Ramos (cell line): ENCODE measurements at regions not wholly inside any gene's neighbourhood (a gene's known extent, or its start where the extent isn't known, plus 50 kb on each side); places are given as distances from the start of the nearest gene placed in this dataset.

Experiments
- in situ Hi-C: fragments of 300-500 bp; cut with MboI; formaldehyde crosslinking; loops from one replicate; pipeline ENCODE4 v1.14.3; 2022; ENCODE audit warnings: low sequenced_read_pairs; ENCODE audit not compliant: unreplicated experiment

DNA sequence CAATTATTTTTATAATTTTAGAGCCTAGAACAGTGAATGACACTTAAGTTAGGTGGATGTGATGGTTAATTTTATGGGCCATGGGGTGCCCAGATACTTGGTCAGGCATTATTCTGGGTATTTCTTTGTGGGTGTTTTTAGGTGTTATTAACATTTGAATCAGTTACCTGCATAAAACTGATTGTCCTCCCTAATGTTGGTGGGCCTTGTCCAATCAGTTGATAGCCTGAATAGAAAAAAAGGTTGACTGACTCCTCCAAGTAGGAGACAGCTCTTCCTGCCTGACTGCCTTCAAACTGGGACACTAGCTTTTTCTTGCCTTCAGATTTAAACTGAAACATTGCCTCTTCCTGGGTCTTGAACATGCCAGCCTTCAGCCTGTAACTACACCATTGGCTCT is 312.9 kb upstream of the FIGN start:
- in situ Hi-C loops = no loop called here

GRCh38 chr2:164046040-164046439 is 310.2 kb upstream of the FIGN start:
- in situ Hi-C loops = no loop called here

DNA sequence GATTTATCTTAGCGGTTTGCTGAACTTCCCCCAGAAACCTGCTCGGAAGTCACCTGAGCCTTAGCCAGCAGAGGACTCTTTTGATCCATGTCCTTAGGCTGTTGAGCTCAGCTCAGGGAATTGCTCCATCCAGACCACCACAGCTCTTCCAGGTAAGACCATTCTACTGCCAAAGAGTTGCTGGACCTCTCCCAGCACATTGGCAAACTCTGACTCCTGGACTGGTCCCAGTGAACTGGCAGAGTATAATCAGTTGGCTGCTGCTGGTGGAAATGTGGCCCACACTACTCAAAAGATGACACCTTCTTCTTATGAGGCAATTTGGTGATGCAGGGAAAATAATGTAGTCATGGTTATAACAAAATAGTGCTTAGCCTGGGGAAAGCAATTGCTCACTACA is 308.8 kb upstream of the FIGN start:
- in situ Hi-C loops = no loop called here

GRCh38 chr2:164039270-164039669 is 303.5 kb upstream of the FIGN start:
- in situ Hi-C loops = no loop called here

DNA sequence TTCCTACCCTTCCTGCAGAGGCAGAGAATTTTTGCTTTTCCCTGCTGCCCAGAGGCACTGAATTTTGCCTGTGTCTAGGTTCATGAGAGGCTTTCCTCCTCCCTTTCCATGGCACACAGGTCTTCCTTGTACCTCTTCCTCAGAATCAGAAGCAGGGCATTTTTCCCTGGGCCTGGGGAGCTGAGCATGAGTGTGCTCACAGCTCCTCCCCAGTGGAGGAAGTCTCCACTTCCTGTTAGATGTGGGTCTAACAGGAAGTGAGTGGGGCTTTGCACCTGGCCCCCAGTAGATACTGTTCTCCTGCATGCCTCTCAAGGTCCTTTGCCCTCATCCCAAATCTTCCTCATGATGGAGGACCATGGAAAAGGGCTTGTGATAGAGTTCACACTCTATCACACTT is 297.2 kb upstream of the FIGN start:
- in situ Hi-C loops = no loop called here

DNA sequence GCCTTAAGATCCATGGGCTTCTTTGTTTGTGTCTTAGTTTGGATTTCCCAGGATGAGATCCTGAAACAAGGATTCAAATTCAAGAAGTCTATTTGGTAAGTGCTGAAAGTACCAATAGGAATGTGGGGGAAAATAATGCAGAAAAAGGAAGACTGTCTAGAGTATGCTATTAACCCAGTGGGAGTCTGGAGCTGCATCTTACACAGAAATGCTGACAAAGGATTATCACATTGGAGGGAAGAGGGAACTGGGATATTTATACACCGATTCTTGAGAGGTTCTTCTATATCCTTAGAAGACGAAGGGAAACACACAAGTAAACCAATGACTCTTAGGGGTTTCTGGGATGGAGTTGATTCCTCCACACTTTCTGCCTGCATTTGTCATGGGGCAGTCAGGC is 294.8 kb upstream of the FIGN start:
- in situ Hi-C loops = no loop called here

DNA sequence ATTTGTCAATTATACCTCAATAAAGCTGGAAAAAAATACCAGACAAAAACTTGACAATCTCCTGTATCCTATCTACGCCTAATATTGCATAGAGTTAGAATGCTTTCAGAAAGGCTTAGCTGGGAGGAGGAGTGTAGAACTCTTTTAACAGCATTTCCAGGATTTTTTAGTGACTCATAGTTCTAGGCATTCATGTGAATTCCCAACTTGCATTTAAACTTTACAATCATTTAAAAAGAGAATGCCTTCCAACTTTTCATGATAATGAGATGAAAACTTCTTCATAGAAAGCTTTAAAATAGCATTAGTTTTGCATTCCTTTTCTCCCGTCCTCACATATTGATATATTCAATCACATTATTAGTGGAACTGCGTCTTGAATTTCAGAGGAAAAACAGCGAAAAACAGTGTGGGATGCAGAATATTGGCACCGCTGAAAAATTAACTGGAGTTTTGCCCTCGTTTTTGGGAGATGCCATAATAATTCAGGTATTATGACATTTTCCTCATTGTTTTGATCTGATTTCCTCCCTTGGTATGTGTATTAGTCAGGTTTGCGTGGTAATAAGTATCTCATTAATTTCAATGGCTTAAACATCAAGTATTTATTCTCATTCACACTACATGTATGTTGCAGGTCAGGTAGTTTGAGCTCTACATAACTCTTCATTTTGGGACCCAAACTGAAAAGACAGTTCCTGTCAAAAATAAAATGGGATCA is 293.2 kb upstream of the FIGN start:
- in situ Hi-C loops = no loop called here

DNA sequence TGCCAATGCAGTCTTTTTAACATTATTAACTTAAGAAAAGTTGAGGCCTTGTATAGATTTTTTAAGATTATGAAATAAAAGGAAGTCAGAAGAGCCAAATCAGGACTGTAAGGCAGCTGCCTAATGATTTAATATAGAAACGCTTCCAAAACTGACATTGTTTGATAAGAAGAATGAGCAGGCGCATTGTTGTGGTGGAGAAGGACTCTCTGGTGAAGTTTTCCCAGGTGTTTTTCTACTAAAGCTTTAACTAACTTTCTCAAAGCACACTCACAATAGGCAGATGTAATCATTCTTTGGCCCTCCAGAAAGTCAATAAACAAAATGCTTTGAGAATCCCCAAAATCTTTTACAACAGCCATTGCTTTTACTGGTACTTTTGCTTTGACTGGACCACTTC is 288.6 kb upstream of the FIGN start:
- in situ Hi-C loops = no loop called here

DNA sequence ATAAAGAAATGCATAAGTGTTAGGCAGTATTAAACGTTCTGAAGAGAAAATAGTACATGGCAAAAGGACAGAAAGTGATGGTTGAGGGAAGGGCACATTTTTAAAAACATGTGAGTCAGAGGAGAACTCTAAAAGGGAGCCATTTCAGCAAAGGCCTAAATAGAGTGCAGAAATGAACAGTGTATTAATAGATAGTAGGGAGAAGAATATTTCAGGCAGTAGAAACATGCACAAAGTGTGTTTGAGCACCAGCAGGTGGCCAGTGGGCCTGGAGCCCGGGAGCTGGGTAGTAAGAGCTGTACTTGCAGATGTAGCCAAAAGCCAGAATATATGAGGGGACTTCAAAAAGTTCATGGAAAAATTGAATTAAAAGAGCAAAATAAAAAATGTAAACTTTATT is 288.1 kb upstream of the FIGN start:
- in situ Hi-C loops = no loop called here

- in situ Hi-C loops = no loop called here
These were observed 279.7 kb upstream of the FIGN start for GRCh38 chr2:164015328-164016123.

DNA sequence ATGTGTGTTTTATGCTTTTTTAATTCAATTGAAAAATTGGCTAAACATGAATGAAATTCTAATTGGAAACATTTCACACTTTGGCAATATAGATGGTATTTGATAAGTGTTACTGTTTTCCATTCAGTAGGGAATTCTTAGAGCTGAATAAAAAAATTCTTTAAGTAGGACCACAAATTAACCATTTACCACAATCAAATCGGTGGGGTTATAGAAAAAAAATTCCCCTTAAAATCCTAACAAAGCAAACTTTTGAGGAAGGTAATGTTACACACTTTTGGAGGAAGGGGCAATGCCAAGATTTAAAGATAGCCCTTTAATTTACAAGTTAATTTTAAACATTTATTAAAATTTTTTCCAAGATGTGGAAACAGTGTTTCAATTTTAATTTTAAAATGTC is 279.0 kb upstream of the FIGN start:
- in situ Hi-C loops = no loop called here

DNA sequence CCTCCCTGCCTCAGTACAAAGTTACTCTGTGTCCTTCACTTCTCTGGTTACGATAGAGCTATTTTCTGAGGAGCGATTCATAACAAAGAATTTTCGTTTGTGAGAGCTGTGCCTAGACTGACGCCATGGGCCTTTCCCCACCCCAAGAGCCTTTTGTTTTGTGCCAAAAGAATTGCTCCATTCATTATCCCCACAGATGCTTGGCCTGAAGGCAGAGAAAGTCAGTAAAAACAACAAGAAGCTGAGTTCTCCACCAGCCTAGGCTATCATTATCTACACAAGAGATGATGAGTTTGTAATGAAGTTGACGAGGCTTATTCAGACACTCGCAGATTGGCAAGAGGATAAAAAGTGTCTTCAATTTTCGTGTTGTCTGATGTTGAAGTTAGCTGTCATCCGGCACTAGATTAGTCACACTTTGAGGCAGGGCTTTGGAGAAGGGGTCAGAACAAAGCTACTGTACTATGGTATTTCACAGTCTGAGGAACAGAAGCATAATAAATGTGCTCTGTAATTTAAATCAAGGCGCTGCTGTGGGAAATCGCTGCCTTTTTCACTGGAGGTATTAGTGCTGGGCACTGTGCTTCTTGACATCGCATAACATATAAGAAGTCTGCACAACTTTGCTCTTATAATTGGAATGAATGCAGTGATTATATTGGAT is 278.4 kb upstream of the FIGN start:
- in situ Hi-C loops = no loop called here

DNA sequence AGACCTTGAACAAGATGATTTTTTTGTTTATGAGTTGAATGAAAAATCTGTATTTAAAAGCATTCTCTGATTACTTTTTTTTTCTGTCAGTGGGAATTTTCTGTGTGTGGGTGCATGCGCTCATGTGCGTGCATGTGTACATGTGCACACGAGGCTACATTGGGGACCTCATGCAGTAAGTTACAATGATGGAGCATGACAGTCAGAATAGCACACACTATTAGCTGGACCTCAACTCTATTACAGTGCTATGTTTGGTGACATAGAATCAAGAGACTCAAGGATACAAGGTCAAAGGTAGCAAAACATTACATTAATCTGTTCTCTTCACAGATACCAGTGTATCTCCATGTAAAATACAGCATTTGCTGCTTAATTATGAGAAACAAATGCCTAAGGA is 276.8 kb upstream of the FIGN start:
- in situ Hi-C loops = no loop called here

GRCh38 chr2:164009756-164010337 is 274.0 kb upstream of the FIGN start:
- in situ Hi-C loops = no loop called here

- in situ Hi-C loops = no loop called here
These were observed 272.9 kb upstream of the FIGN start for GRCh38 chr2:164008752-164009151.

DNA sequence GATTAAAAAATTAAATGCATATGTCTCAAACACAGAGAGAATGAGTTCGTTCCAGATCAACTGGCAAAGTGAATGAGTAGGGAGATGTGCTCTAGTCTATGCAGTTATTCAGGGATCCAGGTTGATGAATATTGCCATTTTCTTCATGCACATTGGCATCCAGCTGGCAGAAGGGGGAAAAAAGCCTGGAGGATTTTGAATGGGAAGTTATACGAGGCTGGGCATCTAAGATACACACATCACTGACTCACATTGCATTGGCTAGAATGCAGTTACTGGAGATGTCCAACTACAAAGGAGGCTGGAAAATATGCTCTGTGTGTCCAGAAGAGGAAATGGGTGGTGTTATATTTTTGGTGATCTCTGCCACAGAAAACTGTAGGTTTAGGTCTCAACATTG is 270.9 kb upstream of the FIGN start:
- in situ Hi-C loops = no loop called here

- in situ Hi-C loops = no loop called here
These were observed 264.4 kb upstream of the FIGN start for GRCh38 chr2:164000176-164000575.

DNA sequence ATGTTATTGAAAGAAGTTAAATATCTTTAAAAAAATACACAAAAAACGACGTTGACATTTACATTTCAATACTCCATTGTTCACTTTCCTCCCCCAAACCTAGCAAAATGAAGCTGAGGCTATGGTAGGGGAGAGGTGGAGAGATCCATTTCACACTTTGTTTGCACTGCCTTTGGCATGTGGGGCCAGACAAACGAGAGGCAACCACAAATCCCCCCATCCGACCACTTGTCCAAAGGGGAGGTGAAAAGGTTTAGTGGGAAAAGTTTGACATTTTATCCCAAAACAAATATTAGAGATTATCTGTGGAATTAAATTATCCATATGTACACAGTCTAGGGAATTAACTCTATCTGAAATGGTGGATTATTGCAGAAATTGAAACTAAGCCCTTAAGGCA is 261.7 kb upstream of the FIGN start:
- in situ Hi-C loops = no loop called here

- in situ Hi-C loops = no loop called here
These were observed 254.7 kb upstream of the FIGN start for GRCh38 chr2:163990541-163990940.

DNA sequence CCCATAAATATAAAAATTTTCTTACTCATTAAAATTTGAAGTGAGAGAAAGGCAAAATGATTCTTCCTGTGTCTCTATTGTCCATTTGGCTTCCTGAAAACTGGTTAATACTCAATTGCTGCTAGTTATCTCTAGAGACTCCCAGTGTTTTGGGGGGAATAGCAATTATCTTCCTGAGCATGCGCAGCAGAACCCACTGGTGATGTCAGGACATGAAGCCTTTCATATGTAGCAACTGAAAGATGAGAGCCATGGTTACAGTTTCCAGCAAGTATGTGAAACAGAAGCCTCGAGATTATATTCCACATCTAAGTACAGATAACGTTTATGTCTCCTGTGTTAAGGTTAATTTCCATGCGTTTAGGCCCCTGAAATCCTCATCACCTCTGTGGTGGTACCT is 254.3 kb upstream of the FIGN start:
- in situ Hi-C loops = no loop called here
